H1 (cell line): ENCODE measurements at regions not wholly inside any gene's neighbourhood (a gene's known extent, or its start where the extent isn't known, plus 50 kb on each side); places are given as distances from the start of the nearest gene placed in this dataset.

Experiments used
- NANOG ChIP-seq: IDR thresholded peaks from 2 replicates; pipeline ENCODE4 v1.6.1; 2011; ENCODE audit warnings: low read length, low read depth, mild to moderate bottlenecking, inconsistent platforms; ENCODE audit not compliant: insufficient read depth, poor library complexity, severe bottlenecking
- POLR2AphosphoS5 ChIP-seq: IDR thresholded peaks from 2 replicates; pipeline ENCODE4 v1.6.1; 2011; ENCODE audit warnings: low read depth, low read length
- TEAD4 ChIP-seq: IDR thresholded peaks from 2 replicates; pipeline ENCODE4 v1.6.1; 2012; ENCODE audit warnings: low read depth, low read length, inconsistent platforms, mixed read lengths
- TF ChIP-seq, protein P1 (sequence below): fragments of 300-600 bp; sonication (generic); IDR thresholded peaks from 2 replicates; pipeline ENCODE4 v1.7.1; 2012; ENCODE audit warnings: low read length, moderate library complexity, mild to moderate bottlenecking, inconsistent platforms; ENCODE audit not compliant: insufficient replicate concordance

DNA sequence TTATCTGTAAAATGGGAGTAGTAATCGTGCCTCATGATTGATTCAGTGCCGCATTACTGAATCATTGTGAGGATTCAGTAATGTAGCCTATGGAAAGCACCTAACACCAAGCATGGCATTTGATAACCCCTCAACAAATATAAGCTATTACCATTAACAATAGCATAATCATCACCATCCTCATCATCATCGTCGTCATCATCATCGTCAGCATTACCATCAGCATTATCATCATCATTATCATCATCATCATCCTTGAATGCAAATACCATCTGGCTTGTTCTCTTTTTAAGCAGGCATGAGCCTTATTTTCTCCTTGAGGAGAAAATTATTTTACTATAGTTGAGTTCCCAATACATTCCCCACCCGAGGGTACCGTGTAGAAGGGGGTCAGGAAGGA is 115.4 kb upstream of the PTPRG start (continued):
- no peak for TF ChIP-seq POLR2AphosphoS5
- TF ChIP-seq TEAD4 = no peak
- no peak for TF ChIP-seq NANOG
- TF ChIP-seq, protein P1, sequence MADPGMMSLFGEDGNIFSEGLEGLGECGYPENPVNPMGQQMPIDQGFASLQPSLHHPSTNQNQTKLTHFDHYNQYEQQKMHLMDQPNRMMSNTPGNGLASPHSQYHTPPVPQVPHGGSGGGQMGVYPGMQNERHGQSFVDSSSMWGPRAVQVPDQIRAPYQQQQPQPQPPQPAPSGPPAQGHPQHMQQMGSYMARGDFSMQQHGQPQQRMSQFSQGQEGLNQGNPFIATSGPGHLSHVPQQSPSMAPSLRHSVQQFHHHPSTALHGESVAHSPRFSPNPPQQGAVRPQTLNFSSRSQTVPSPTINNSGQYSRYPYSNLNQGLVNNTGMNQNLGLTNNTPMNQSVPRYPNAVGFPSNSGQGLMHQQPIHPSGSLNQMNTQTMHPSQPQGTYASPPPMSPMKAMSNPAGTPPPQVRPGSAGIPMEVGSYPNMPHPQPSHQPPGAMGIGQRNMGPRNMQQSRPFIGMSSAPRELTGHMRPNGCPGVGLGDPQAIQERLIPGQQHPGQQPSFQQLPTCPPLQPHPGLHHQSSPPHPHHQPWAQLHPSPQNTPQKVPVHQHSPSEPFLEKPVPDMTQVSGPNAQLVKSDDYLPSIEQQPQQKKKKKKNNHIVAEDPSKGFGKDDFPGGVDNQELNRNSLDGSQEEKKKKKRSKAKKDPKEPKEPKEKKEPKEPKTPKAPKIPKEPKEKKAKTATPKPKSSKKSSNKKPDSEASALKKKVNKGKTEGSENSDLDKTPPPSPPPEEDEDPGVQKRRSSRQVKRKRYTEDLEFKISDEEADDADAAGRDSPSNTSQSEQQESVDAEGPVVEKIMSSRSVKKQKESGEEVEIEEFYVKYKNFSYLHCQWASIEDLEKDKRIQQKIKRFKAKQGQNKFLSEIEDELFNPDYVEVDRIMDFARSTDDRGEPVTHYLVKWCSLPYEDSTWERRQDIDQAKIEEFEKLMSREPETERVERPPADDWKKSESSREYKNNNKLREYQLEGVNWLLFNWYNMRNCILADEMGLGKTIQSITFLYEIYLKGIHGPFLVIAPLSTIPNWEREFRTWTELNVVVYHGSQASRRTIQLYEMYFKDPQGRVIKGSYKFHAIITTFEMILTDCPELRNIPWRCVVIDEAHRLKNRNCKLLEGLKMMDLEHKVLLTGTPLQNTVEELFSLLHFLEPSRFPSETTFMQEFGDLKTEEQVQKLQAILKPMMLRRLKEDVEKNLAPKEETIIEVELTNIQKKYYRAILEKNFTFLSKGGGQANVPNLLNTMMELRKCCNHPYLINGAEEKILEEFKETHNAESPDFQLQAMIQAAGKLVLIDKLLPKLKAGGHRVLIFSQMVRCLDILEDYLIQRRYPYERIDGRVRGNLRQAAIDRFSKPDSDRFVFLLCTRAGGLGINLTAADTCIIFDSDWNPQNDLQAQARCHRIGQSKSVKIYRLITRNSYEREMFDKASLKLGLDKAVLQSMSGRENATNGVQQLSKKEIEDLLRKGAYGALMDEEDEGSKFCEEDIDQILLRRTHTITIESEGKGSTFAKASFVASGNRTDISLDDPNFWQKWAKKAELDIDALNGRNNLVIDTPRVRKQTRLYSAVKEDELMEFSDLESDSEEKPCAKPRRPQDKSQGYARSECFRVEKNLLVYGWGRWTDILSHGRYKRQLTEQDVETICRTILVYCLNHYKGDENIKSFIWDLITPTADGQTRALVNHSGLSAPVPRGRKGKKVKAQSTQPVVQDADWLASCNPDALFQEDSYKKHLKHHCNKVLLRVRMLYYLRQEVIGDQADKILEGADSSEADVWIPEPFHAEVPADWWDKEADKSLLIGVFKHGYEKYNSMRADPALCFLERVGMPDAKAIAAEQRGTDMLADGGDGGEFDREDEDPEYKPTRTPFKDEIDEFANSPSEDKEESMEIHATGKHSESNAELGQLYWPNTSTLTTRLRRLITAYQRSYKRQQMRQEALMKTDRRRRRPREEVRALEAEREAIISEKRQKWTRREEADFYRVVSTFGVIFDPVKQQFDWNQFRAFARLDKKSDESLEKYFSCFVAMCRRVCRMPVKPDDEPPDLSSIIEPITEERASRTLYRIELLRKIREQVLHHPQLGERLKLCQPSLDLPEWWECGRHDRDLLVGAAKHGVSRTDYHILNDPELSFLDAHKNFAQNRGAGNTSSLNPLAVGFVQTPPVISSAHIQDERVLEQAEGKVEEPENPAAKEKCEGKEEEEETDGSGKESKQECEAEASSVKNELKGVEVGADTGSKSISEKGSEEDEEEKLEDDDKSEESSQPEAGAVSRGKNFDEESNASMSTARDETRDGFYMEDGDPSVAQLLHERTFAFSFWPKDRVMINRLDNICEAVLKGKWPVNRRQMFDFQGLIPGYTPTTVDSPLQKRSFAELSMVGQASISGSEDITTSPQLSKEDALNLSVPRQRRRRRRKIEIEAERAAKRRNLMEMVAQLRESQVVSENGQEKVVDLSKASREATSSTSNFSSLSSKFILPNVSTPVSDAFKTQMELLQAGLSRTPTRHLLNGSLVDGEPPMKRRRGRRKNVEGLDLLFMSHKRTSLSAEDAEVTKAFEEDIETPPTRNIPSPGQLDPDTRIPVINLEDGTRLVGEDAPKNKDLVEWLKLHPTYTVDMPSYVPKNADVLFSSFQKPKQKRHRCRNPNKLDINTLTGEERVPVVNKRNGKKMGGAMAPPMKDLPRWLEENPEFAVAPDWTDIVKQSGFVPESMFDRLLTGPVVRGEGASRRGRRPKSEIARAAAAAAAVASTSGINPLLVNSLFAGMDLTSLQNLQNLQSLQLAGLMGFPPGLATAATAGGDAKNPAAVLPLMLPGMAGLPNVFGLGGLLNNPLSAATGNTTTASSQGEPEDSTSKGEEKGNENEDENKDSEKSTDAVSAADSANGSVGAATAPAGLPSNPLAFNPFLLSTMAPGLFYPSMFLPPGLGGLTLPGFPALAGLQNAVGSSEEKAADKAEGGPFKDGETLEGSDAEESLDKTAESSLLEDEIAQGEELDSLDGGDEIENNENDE = no peak
